ENCODE measurements at regions not wholly inside any gene's neighbourhood (a gene's known extent, or its start where the extent isn't known, plus 50 kb on each side); places are given as distances from the start of the nearest gene placed in this dataset.

DNA sequence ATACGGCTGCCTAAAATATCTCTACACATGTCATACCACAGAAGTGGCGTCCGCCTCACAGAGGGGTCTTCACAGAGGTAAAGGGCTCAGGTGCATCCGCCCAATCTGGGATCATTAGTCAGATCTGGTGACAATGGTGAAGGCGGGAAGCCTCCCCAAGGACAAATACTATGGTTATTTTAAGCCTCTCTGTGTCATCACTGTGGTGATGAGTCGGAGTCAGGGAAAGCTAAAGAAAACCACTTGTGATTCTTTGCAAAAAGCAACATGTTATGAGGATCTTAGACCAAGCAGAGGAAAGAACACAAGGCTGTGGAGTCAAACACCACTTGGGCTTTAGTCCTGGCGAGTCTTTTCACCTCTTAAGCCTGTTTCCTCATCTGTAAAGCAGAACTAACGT is 190.4 kb downstream of the DRD1 start:
- no peaks in the 10 kb centered on the region for H3K4me1 Mint-ChIP-seq (ENCODE audit: low read depth, unreplicated experiment)
- POLR2A ChIA-PET, result no interaction called here
- CTCF ChIA-PET, result no interaction called here

DNA sequence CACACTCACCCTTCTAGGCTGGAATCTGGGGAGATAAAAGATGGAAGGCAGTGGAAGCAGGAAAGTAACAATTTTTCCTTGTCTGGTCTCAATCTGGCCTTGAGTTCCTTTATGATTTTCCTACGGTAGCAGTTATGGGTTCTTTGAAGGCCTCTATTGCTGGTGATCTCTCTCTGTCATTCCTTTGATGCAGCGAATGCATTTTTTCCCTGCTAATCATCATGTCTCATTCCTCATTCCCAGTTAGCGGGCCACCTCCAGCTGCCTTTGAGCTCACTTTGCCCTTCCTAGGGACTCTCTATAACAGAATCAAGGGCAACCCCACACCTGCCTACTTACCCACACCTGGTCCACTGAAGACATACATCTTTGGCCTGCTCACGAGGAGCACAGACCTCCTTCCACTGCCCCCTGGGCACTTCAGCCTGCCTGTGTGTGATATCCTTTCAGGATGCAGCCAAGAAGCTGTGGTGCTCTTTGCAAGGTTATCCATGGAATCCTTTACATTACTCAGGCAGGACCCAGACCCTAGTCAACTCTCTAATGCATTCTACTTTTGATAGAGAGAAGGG is 191.7 kb downstream of the DRD1 start:
- BruUV-seq (replicated peaks), result no TSS peak
- Histone ChIP-seq H3K9me3 (no peaks in the 10 kb centered on the region), H3K4me1 (no peaks in the 10 kb centered on the region), H3K36me3 (ENCODE audit: control insufficient read depth, insufficient read depth, low read length) (no peaks in the 10 kb centered on the region), H3K4me3 (ENCODE audit: low read depth, low read length) (no peak overlapping the region), H3K27me3 (replicated peaks; ENCODE audit: control insufficient read depth, insufficient read depth, low read length) (no peaks in the 10 kb centered on the region)
- ChIA-PET CTCF (no interaction called here), POLR2A (no interaction called here)
- intact Hi-C loops (cut with micrococcal nuclease; ENCODE audit: unreplicated experiment), result no loop called here
- DNase-seq, result no peak
- H3K27me3 Mint-ChIP-seq (ENCODE audit: insufficient read depth, unreplicated experiment), result no peaks in the 10 kb centered on the region
- no peaks in the 10 kb centered on the region for H3K9me3 Mint-ChIP-seq (ENCODE audit: unreplicated experiment)
- no peak overlapping the region for H3K27ac Mint-ChIP-seq (ENCODE audit: unreplicated experiment)
- H3K36me3 Mint-ChIP-seq (ENCODE audit: insufficient read depth, unreplicated experiment), result no peaks in the 10 kb centered on the region
- TF ChIP-seq, protein P1, sequence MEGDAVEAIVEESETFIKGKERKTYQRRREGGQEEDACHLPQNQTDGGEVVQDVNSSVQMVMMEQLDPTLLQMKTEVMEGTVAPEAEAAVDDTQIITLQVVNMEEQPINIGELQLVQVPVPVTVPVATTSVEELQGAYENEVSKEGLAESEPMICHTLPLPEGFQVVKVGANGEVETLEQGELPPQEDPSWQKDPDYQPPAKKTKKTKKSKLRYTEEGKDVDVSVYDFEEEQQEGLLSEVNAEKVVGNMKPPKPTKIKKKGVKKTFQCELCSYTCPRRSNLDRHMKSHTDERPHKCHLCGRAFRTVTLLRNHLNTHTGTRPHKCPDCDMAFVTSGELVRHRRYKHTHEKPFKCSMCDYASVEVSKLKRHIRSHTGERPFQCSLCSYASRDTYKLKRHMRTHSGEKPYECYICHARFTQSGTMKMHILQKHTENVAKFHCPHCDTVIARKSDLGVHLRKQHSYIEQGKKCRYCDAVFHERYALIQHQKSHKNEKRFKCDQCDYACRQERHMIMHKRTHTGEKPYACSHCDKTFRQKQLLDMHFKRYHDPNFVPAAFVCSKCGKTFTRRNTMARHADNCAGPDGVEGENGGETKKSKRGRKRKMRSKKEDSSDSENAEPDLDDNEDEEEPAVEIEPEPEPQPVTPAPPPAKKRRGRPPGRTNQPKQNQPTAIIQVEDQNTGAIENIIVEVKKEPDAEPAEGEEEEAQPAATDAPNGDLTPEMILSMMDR (IDR thresholded peaks at IDR 0.05; ENCODE audit: insufficient read depth in 1 of 2, low read depth in 1 of 2, low read length in 1 of 2, severe bottlenecking in 1 of 2, unreplicated experiment in 1 of 2), result no peak
- H3K4me3 Mint-ChIP-seq (ENCODE audit: unreplicated experiment), result no peak overlapping the region
- H3K4me1 Mint-ChIP-seq (ENCODE audit: low read depth, unreplicated experiment), result no peaks in the 10 kb centered on the region

More for the DNA sequence above, 190.4 kb downstream of the DRD1 start:
- no peaks in the 10 kb centered on the region for H3K27me3 ChIP-seq (replicated peaks; ENCODE audit: control insufficient read depth, insufficient read depth, low read length)
- peaks cover 4% of the 10 kb centered on the region; the same call in 1 of the 2 replicates for H3K4me1 ChIP-seq
- DNase-seq, result no peak
- H3K9me3 Mint-ChIP-seq (ENCODE audit: unreplicated experiment), result no peaks in the 10 kb centered on the region
- H3K36me3 Mint-ChIP-seq (ENCODE audit: insufficient read depth, unreplicated experiment), result no peaks in the 10 kb centered on the region
- no peak overlapping the region for H3K27ac Mint-ChIP-seq (ENCODE audit: unreplicated experiment)
- no peaks in the 10 kb centered on the region for H3K36me3 ChIP-seq (ENCODE audit: control insufficient read depth, insufficient read depth, low read length)
- no peaks in the 10 kb centered on the region for H3K27me3 Mint-ChIP-seq (ENCODE audit: insufficient read depth, unreplicated experiment)
- no peaks in the 10 kb centered on the region for H3K9me3 ChIP-seq
- BruUV-seq (replicated peaks), result no TSS peak
- H3K4me3 Mint-ChIP-seq (ENCODE audit: unreplicated experiment), result no peak overlapping the region
- intact Hi-C loops (cut with micrococcal nuclease; ENCODE audit: unreplicated experiment), result no loop called here
- TF ChIP-seq, protein P1 (IDR thresholded peaks at IDR 0.05; ENCODE audit: insufficient read depth in 1 of 2, low read depth in 1 of 2, low read length in 1 of 2, severe bottlenecking in 1 of 2, unreplicated experiment in 1 of 2), result no peak
- H3K4me3 ChIP-seq (ENCODE audit: low read depth, low read length), result no peak overlapping the region

DNA sequence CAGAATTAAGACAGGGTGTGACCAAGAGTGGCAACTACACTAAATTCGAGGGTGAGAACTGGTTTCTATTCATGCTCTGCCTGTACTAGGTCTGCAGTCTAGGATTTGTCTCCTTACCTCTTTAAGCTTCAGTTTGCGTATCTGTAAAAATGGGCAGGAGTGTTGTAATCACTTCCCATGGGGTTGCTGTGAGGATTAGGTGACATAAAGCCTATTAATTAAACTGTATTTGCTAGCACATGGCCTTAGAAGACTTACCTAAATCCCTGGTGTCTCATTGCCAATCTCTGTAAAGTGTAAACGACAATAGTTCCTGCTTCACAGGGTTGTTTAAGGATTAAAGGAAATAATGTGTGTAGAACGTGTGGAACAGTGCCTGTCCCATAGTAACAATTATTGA is 193.6 kb downstream of the DRD1 start:
- Mint-ChIP-seq H3K27me3 (ENCODE audit: insufficient read depth, unreplicated experiment) (no peaks in the 10 kb centered on the region), H3K4me3 (ENCODE audit: unreplicated experiment) (no peak overlapping the region), H3K36me3 (ENCODE audit: insufficient read depth, unreplicated experiment) (no peaks in the 10 kb centered on the region), H3K27ac (ENCODE audit: unreplicated experiment) (no peak overlapping the region), H3K4me1 (ENCODE audit: low read depth, unreplicated experiment) (no peaks in the 10 kb centered on the region), H3K9me3 (ENCODE audit: unreplicated experiment) (no peaks in the 10 kb centered on the region)
- DNase-seq, result no peak
- no peaks in the 10 kb centered on the region for H3K27me3 ChIP-seq (replicated peaks; ENCODE audit: control insufficient read depth, insufficient read depth, low read length)
- BruUV-seq (replicated peaks), result no TSS peak
- no peaks in the 10 kb centered on the region for H3K9me3 ChIP-seq
- ChIA-PET CTCF (no interaction called here), POLR2A (no interaction called here)
- no peaks in the 10 kb centered on the region for H3K36me3 ChIP-seq (ENCODE audit: control insufficient read depth, insufficient read depth, low read length)
- intact Hi-C loops (cut with micrococcal nuclease; ENCODE audit: unreplicated experiment), result no loop called here
- TF ChIP-seq, protein P1 (IDR thresholded peaks at IDR 0.05; ENCODE audit: insufficient read depth in 1 of 2, low read depth in 1 of 2, low read length in 1 of 2, severe bottlenecking in 1 of 2, unreplicated experiment in 1 of 2), result no peak
- no peaks in the 10 kb centered on the region for H3K4me1 ChIP-seq
- H3K4me3 ChIP-seq (ENCODE audit: low read depth, low read length), result no peak overlapping the region
